ENCODE measurements at regions not wholly inside any gene's neighbourhood (a gene's known extent, or its start where the extent isn't known, plus 50 kb on each side); places are given as distances from the start of the nearest gene placed in this dataset.

- TF ChIP-seq CTCF (IDR thresholded peaks at IDR 0.05) (no peak), POLR2A (IDR thresholded peaks at IDR 0.05) (no peak)
These were observed 121.0 kb upstream of the NOL4 start for GRCh38 chr18:34345738-34346137.
